IMR-90 (cell line): ENCODE measurements at regions not wholly inside any gene's neighbourhood (a gene's known extent, or its start where the extent isn't known, plus 50 kb on each side); places are given as distances from the start of the nearest gene placed in this dataset.
"Not testable (repeated sequence)": the region's sequence is repeated elsewhere in the genome, so short reads cannot be mapped to it uniquely, and the experiment has no call there.

Source experiments
- ATAC-seq: fragments of 200-7000 bp; cut with Tn5 transposase; 2 replicates; pipeline ENCODE4 v1.9.1; 2020; ENCODE audit warnings: low read depth, mild to moderate bottlenecking, moderate library complexity
- BruUV-seq: library from RNA; stranded (reverse); fragments of 400-500 nt; replicated peaks from 2 replicates; lab custom pipeline; 2021; lab: Mats Ljungman, UMichigan
- CTCF ChIA-PET: fragments of 300-600 bp; formaldehyde crosslinking; extraction: SDS; loops from one replicate; lab custom pipeline; 2021; ENCODE audit warnings: antibody characterized with exemption; lab: Yijun Ruan, JAX
- POLR2A ChIA-PET: fragments of 300-600 bp; sonication (Branson Sonifier 250); formaldehyde crosslinking; loops from one replicate; lab custom pipeline; 2022; ENCODE audit warnings: antibody characterized with exemption; ENCODE audit not compliant: unreplicated experiment; lab: Charles Lee
- DNase-seq: peaks from one replicate; pipeline ENCODE4 v3.0.0; 2013
- H2AFZ ChIP-seq: replicated peaks from 2 replicates; pipeline ENCODE3; 2013; ENCODE audit warnings: low read length, mild to moderate bottlenecking; ENCODE audit not compliant: poor library complexity
- H2AK5ac ChIP-seq: 2 replicates; pipeline ENCODE4 v1.6.1; 2013; ENCODE audit warnings: low read depth, low read length, inconsistent platforms
- H2AK9ac ChIP-seq: replicated peaks from 2 replicates; pipeline ENCODE3; 2013; ENCODE audit warnings: mild to moderate bottlenecking, low read depth, low read length, moderate library complexity; ENCODE audit not compliant: poor library complexity
- H2BK120ac ChIP-seq: 2 replicates; pipeline ENCODE4 v1.6.1; 2013; ENCODE audit warnings: low read depth, low read length, inconsistent platforms
- H2BK15ac ChIP-seq: 3 replicates; pipeline ENCODE4 v1.6.1; 2013; ENCODE audit warnings: low read depth, low read length, inconsistent platforms
- H2BK20ac ChIP-seq: 2 replicates; pipeline ENCODE4 v1.6.1; 2013; ENCODE audit warnings: low read depth, mild to moderate bottlenecking, inconsistent platforms, low read length, moderate library complexity
- H2BK5ac ChIP-seq: 2 replicates; pipeline ENCODE4 v1.6.1; 2013; ENCODE audit warnings: mild to moderate bottlenecking, low read depth, low read length, inconsistent platforms; ENCODE audit not compliant: poor library complexity, severe bottlenecking
- H3K14ac ChIP-seq: replicated peaks from 2 replicates; pipeline ENCODE4 v1.6.1; 2013; ENCODE audit warnings: low read depth, low read length, inconsistent platforms
- H3K18ac ChIP-seq: 2 replicates; pipeline ENCODE4 v1.6.1; 2013; ENCODE audit warnings: low read depth, low read length, control low read depth
- H3K23ac ChIP-seq: 2 replicates; pipeline ENCODE4 v1.6.1; 2013; ENCODE audit warnings: low read depth, low read length, inconsistent platforms
- H3K27ac ChIP-seq: 2 replicates; pipeline ENCODE4 v1.5.1; 2013; ENCODE audit warnings: mild to moderate bottlenecking, control low read depth, low read length; ENCODE audit not compliant: insufficient read depth
- H3K27me3 ChIP-seq: 2 replicates; pipeline ENCODE4 v1.6.1; 2013; ENCODE audit warnings: low read length; ENCODE audit not compliant: control insufficient read depth, insufficient read depth
- H3K36me3 ChIP-seq: 2 replicates; pipeline ENCODE4 v1.6.1; 2013; ENCODE audit warnings: low read length, mixed read lengths; ENCODE audit not compliant: control insufficient read depth, insufficient read depth
- H3K4ac ChIP-seq: 2 replicates; pipeline ENCODE4 v1.6.1; 2013; ENCODE audit warnings: low read depth, low read length, inconsistent platforms
- H3K4me1 ChIP-seq: 2 replicates; pipeline ENCODE4 v1.6.1; 2013; ENCODE audit warnings: low read length, mixed read lengths; ENCODE audit not compliant: control insufficient read depth, insufficient read depth
- H3K4me2 ChIP-seq: 2 replicates; pipeline ENCODE4 v1.6.1; 2013; ENCODE audit warnings: low read depth, mild to moderate bottlenecking, control low read depth, low read length, moderate library complexity
- H3K4me3 ChIP-seq: 2 replicates; pipeline ENCODE4 v1.5.1; 2013; ENCODE audit warnings: low read depth, mild to moderate bottlenecking, control low read depth, low read length, moderate library complexity; ENCODE audit not compliant: insufficient read depth
- H3K56ac ChIP-seq: 2 replicates; pipeline ENCODE4 v1.6.1; 2013; ENCODE audit warnings: low read length, inconsistent platforms; ENCODE audit not compliant: insufficient read depth; ENCODE audit errors: extremely low read depth
- H3K79me1 ChIP-seq, 2 experiments: 2 replicates each; pipeline ENCODE4 v1.6.1; 2013; ENCODE audit warnings: low read length in 2 of 2, inconsistent platforms in 1 of 2, low read depth in 1 of 2
- H3K9ac ChIP-seq: 2 replicates; pipeline ENCODE4 v1.6.1; 2013; ENCODE audit warnings: low read depth, low read length, control low read depth
- H3K9me1 ChIP-seq: 2 replicates; pipeline ENCODE4 v1.6.1; 2013; ENCODE audit warnings: low read length, inconsistent platforms; ENCODE audit not compliant: insufficient read depth
- H3K9me3 ChIP-seq: 2 replicates; pipeline ENCODE4 v1.6.1; 2013; ENCODE audit warnings: low read length; ENCODE audit not compliant: control insufficient read depth, insufficient read depth
- H4K20me1 ChIP-seq: 2 replicates; pipeline ENCODE4 v1.6.1; 2013; ENCODE audit warnings: low read length, inconsistent platforms; ENCODE audit not compliant: insufficient read depth
- H4K5ac ChIP-seq: 2 replicates; pipeline ENCODE4 v1.6.1; 2013; ENCODE audit warnings: mild to moderate bottlenecking, low read depth, low read length, control low read depth
- H4K8ac ChIP-seq, 2 experiments: 2 replicates each; pipeline ENCODE4 v1.6.1; 2013; ENCODE audit warnings: low read depth in 2 of 2, low read length in 2 of 2, control low read depth in 1 of 2, inconsistent platforms in 1 of 2
- H4K91ac ChIP-seq: 2 replicates; pipeline ENCODE4 v1.6.1; 2013; ENCODE audit warnings: low read depth, low read length, inconsistent platforms; ENCODE audit not compliant: insufficient read depth
- CEBPB ChIP-seq: IDR thresholded peaks from 2 replicates; pipeline ENCODE4 v1.6.1; 2012; ENCODE audit warnings: low read depth, low read length, improper control_type of control experiment
- NFE2L2 ChIP-seq: fragments of 150-350 bp; IDR thresholded peaks from 2 replicates; pipeline ENCODE4 v1.6.1; 2016; ENCODE audit warnings: low read depth, mild to moderate bottlenecking, low read length
- RFX5 ChIP-seq: IDR thresholded peaks from 2 replicates; pipeline ENCODE4 v1.8.0; 2012; ENCODE audit warnings: low read depth, mild to moderate bottlenecking, low read length, moderate library complexity
- WGBS, 2 experiments: methylation state at CpG; one replicate each; pipeline versions ENCODE4 v1.1.5 to v1.1.7; 2013; ENCODE audit warnings: missing lambda C conversion rate in 2 of 2; ENCODE audit not compliant: insufficient read length in 1 of 2; ENCODE audit errors: extremely low coverage in 2 of 2; 5-methylcytosine and 5-hydroxymethylcytosine counted together
- dilution Hi-C: fragments of 300-500 bp; cut with HindIII; formaldehyde crosslinking; loops from one replicate; pipeline ENCODE4 v1.14.3; 2018; ENCODE audit warnings: low sequenced_read_pairs; ENCODE audit not compliant: unreplicated experiment
- in situ Hi-C: fragments of 300-500 bp; cut with MboI; formaldehyde crosslinking; loops from 3 replicates; pipeline ENCODE4 v1.14.3; 2019; ENCODE audit warnings: low sequenced_read_pairs, inconsistent platforms, mixed read lengths
- intact Hi-C: fragments of 100-400 bp; cut with micrococcal nuclease; formaldehyde crosslinking; loops from 2 replicates; pipeline ENCODE4 v1.10.0; 2022

- Histone ChIP-seq H4K91ac (no peak overlapping the region), H2BK5ac (no peak overlapping the region), H2AK5ac (no peak overlapping the region), H2AK9ac (no peak overlapping the region), H3K4me3 (no peak overlapping the region), H3K4ac (no peak overlapping the region), H4K8ac (no peak overlapping the region), H3K9ac (no peak overlapping the region), H3K23ac (no peak overlapping the region), H4K5ac (no peak overlapping the region), H2BK120ac (no peak overlapping the region), H3K14ac (no peak overlapping the region), H3K9me1 (no peaks in the 10 kb centered on the region), H3K27ac (no peak overlapping the region), H2BK15ac (no peak overlapping the region), H3K4me1 (no peaks in the 10 kb centered on the region), H2AFZ (no peak overlapping the region), H3K9me3 (peaks cover 3% of the 10 kb centered on the region; the same call in 1 of the 2 replicates), H4K20me1 (no peaks in the 10 kb centered on the region), H3K18ac (no peak overlapping the region), H3K4me2 (no peak overlapping the region), H3K56ac (no peak overlapping the region), H2BK20ac (no peak overlapping the region), H3K27me3 (no peaks in the 10 kb centered on the region), H3K79me1 (no peaks in the 10 kb centered on the region), H3K36me3 (no peaks in the 10 kb centered on the region)
- intact Hi-C loops (no loop called here), dilution Hi-C loops (no loop called here), in situ Hi-C loops (no loop called here)
- TF ChIP-seq CEBPB (no peak), NFE2L2 (no peak), RFX5 (no peak)
- ChIA-PET POLR2A (no interaction called here), CTCF (no interaction called here)
- DNase-seq (no peak), ATAC-seq (no peak)
- BruUV-seq = no TSS peak
- WGBS, 2 experiments = 0% methylated on average over 1 of the region's 3 CpGs; no CpG with 5 or more reads in 1 of the 2 experiments
Measured at GRCh38 chr10:25869609-25870008, 64.4 kb upstream of the MYO3A start.

DNA sequence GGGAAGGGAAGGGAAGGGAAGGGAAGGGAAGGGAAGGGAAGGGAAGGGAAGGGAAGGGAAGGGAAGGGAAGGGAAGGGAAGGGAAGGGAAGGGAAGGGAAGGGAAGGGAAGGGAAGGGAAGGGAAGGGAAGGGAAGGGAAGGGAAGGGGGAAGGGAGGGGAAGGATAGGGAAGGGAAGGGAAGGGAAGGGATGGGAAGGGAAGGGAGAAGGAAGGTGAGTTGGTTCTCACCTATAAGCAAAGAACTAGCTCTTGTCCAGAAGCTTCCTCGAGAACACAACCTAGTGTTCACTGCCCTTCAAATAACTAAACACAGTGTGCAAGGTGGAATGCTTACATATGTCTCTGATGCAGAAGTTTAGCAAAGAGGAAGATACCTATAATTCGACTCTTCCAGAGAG lies 59.6 kb upstream of the MYO3A start:
- H3K27me3 ChIP-seq, H2BK15ac ChIP-seq, H3K18ac ChIP-seq, H2BK5ac ChIP-seq, H3K14ac ChIP-seq, ATAC-seq, H3K27ac ChIP-seq, H3K23ac ChIP-seq, H4K5ac ChIP-seq, H3K79me1 ChIP-seq, H4K8ac ChIP-seq, H2BK120ac ChIP-seq, H3K4me1 ChIP-seq, H2BK20ac ChIP-seq, H3K4me2 ChIP-seq, H3K9ac ChIP-seq, intact Hi-C loops, H2AK5ac ChIP-seq, CTCF ChIA-PET, H3K9me1 ChIP-seq, H3K4ac ChIP-seq, POLR2A ChIA-PET, dilution Hi-C loops, H4K20me1 ChIP-seq, H2AK9ac ChIP-seq, H3K9me3 ChIP-seq, H3K36me3 ChIP-seq, H3K56ac ChIP-seq, DNase-seq, H3K4me3 ChIP-seq, H4K91ac ChIP-seq, BruUV-seq, in situ Hi-C loops, H2AFZ ChIP-seq: not testable (repeated sequence)
- WGBS, 2 experiments = no CpG with 5 or more reads among the region's 2 CpGs
